ENCODE measurements at regions not wholly inside any gene's neighbourhood (a gene's known extent, or its start where the extent isn't known, plus 50 kb on each side); places are given as distances from the start of the nearest gene placed in this dataset.
A peak's percentile ranks its signal among the peaks of the same experiment; 100 is the strongest.

GRCh38 chr11:34738237-34738636, 117.3 kb downstream of the EHF start:
- H3K4me1 ChIP-seq (ENCODE audit: control insufficient read depth, insufficient read depth, low read length), result no peaks in the 10 kb centered on the region
- in situ Hi-C loops (cut with MboI), result no loop called here
- H3K4me3 ChIP-seq, result no peak overlapping the region
- ATAC-seq (no peak), DNase-seq (ENCODE audit: low read depth, low spot score) (no peak), FAIRE-seq (no peak)
- H3K36me3 ChIP-seq (ENCODE audit: control insufficient read depth in 2 of 2, insufficient read depth in 2 of 2, low read length in 1 of 2), result no peaks in the 10 kb centered on the region
- no peaks in the 10 kb centered on the region for H4K20me1 ChIP-seq (ENCODE audit: control insufficient read depth, insufficient read depth)
- no peak overlapping the region for H3K9ac ChIP-seq (ENCODE audit: control insufficient read depth, insufficient read depth, low read length)
- WGBS (ENCODE audit: insufficient coverage, insufficient replicate concordance, low lambda C conversion rate, missing lambda C conversion rate), result 48% methylated on average over 5 of the region's 5 CpGs
- H3K79me2 ChIP-seq (ENCODE audit: control insufficient read depth, insufficient read depth, low read length), result no peaks in the 10 kb centered on the region
- H3K27ac ChIP-seq (ENCODE audit: control insufficient read depth, insufficient read depth), result no peak overlapping the region
- H3K4me2 ChIP-seq (ENCODE audit: control insufficient read depth, insufficient read depth), result no peak overlapping the region
- RAD21 ChIA-PET (ENCODE audit: unreplicated experiment), result no interaction called here
- no TSS peak for BruUV-seq (replicated peaks)
- POLR2A ChIA-PET, result no interaction called here
- TF ChIP-seq PAX8 (IDR thresholded peaks at IDR 0.05), result no peak
- no peak for TF ChIP-seq ZNF217 (IDR thresholded peaks at IDR 0.05)
- TF ChIP-seq ZNF207 (IDR thresholded peaks at IDR 0.05; ENCODE audit: borderline replicate concordance), result no peak
- CTCF ChIA-PET, result no interaction called here
- SMC1A ChIA-PET (ENCODE audit: uncharacterized antibody, unreplicated experiment), result no interaction called here
- intact Hi-C loops (cut with micrococcal nuclease; ENCODE audit: unreplicated experiment), result no loop called here
- no peak overlapping the region for H2AFZ ChIP-seq (ENCODE audit: control insufficient read depth, low read depth, low read length)
- H3K9me3 ChIP-seq (replicated peaks; ENCODE audit: control insufficient read depth, insufficient read depth, low read length), result no peaks in the 10 kb centered on the region; the same call in 2 of the 3 replicates
- H3K27me3 ChIP-seq (replicated peaks in 1 of 2; ENCODE audit: control insufficient read depth in 2 of 2, insufficient read depth in 2 of 2, low read length in 1 of 2), result no peaks in the 10 kb centered on the region; a peak in 1 of 4 replicates

GRCh38 chr11:34732831-34733230, 111.9 kb downstream of the EHF start:
- intact Hi-C loops (cut with micrococcal nuclease; ENCODE audit: unreplicated experiment), result no loop called here

More at GRCh38 chr11:34732831-34733230, 111.9 kb downstream of the EHF start:
- in situ Hi-C loops (cut with MboI), result no loop called here
- H3K27ac ChIP-seq (ENCODE audit: control insufficient read depth, insufficient read depth), result no peak overlapping the region
- TF ChIP-seq SREBF2 (IDR thresholded peaks at IDR 0.05; ENCODE audit: low read length), result no peak
- no peak for TF ChIP-seq FOS (IDR thresholded peaks at IDR 0.05; ENCODE audit: borderline replicate concordance, extremely low read depth, insufficient read length)
- TF ChIP-seq RAD21 (IDR thresholded peaks at IDR 0.05; ENCODE audit: insufficient read depth, low read depth, low read length), result 0 out of 2 replicates have a peak, but pooled peaks have one; percentile 3
- TF ChIP-seq CHD4 (IDR thresholded peaks at IDR 0.05), result no peak
- no peak for TF ChIP-seq JUNB (IDR thresholded peaks at IDR 0.05)
- no peaks in the 10 kb centered on the region; a peak in 1 of 4 replicates for H3K27me3 ChIP-seq (replicated peaks in 1 of 2; ENCODE audit: control insufficient read depth in 2 of 2, insufficient read depth in 2 of 2, low read length in 1 of 2)
- ChIA-PET RAD21 (ENCODE audit: unreplicated experiment) (no interaction called here), POLR2A (no interaction called here), CTCF (no interaction called here), SMC1A (ENCODE audit: uncharacterized antibody, unreplicated experiment) (no interaction called here)
- H2AFZ ChIP-seq (ENCODE audit: control insufficient read depth, low read depth, low read length), result no peak overlapping the region
- no TSS peak for BruUV-seq (replicated peaks)
- ATAC-seq (no peak), DNase-seq (ENCODE audit: low read depth, low spot score) (no peak), FAIRE-seq (no peak)
- no peaks in the 10 kb centered on the region for H3K4me1 ChIP-seq (ENCODE audit: control insufficient read depth, insufficient read depth, low read length)
- no peaks in the 10 kb centered on the region for H3K36me3 ChIP-seq (ENCODE audit: control insufficient read depth in 2 of 2, insufficient read depth in 2 of 2, low read length in 1 of 2)
- H3K4me2 ChIP-seq (ENCODE audit: control insufficient read depth, insufficient read depth), result no peak overlapping the region
- no peak overlapping the region for H3K9ac ChIP-seq (ENCODE audit: control insufficient read depth, insufficient read depth, low read length)
- H4K20me1 ChIP-seq (ENCODE audit: control insufficient read depth, insufficient read depth), result no peaks in the 10 kb centered on the region
- WGBS (ENCODE audit: insufficient coverage, insufficient replicate concordance, low lambda C conversion rate, missing lambda C conversion rate), result 0% methylated on average over 1 of the region's 1 CpG
- no peaks in the 10 kb centered on the region; the same call in 2 of the 3 replicates for H3K9me3 ChIP-seq (replicated peaks; ENCODE audit: control insufficient read depth, insufficient read depth, low read length)
- no peak overlapping the region for H3K4me3 ChIP-seq
- no peaks in the 10 kb centered on the region for H3K79me2 ChIP-seq (ENCODE audit: control insufficient read depth, insufficient read depth, low read length)

Measured in GM12878 (cell line).